Chondrocyte (in vitro differentiated cells): ENCODE measurements at regions not wholly inside any gene's neighbourhood (a gene's known extent, or its start where the extent isn't known, plus 50 kb on each side); places are given as distances from the start of the nearest gene placed in this dataset.
A peak's percentile ranks its signal among the peaks of the same experiment; 100 is the strongest.

ENCODE experiments used
- DNase-seq: peaks from one replicate; pipeline ENCODE4 v3.0.0; 2021; ENCODE audit warnings: mixed read lengths, low spot score
- H3K27ac Mint-ChIP-seq: one replicate; pipeline ENCODE4 v1.8.0; 2021; ENCODE audit warnings: mild to moderate bottlenecking, moderate library complexity, mixed read lengths; ENCODE audit not compliant: unreplicated experiment
- H3K27me3 Mint-ChIP-seq: 2 replicates; pipeline ENCODE4 v1.8.0; 2021; ENCODE audit warnings: low read depth, mixed read lengths
- H3K36me3 Mint-ChIP-seq: 2 replicates; pipeline ENCODE4 v1.8.0; 2021; ENCODE audit warnings: low read depth, mixed read lengths
- H3K4me1 Mint-ChIP-seq: 2 replicates; pipeline ENCODE4 v1.8.0; 2021; ENCODE audit warnings: low read depth, mild to moderate bottlenecking, mixed read lengths
- H3K4me3 Mint-ChIP-seq: one replicate; pipeline ENCODE4 v1.8.0; 2021; ENCODE audit warnings: mild to moderate bottlenecking, moderate library complexity, mixed read lengths; ENCODE audit not compliant: unreplicated experiment
- H3K9me3 Mint-ChIP-seq: 2 replicates; pipeline ENCODE4 v1.8.0; 2021; ENCODE audit warnings: low read depth, mixed read lengths
- TF ChIP-seq, protein P1 (sequence below): fragments of 200-600 bp; sonication (generic); IDR thresholded peaks from 2 replicates; pipeline ENCODE4 v1.5.0; 2021; ENCODE audit warnings: antibody characterized with exemption, mild to moderate bottlenecking, moderate library complexity

DNA sequence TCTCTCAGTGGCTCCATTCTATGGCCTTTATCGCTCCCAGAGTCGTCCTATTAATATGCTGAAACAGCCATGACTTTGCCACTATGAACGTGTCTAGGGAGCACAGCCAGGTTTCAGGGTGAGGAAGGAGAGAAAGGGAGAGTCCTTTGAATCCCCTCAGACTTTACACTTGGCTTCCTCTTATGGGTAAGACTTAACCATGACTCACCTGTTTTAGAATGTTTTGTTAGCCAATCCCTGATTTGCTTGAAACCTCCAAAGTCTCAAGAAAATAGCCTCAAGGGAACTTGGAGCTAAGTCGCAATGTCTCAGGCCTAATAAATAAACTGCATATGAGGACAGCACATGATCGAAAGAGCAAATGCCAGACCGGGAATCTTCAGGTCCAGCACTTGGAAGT, 131.2 kb upstream of the RCN1 start:
- H3K4me3 Mint-ChIP-seq = no peak overlapping the region
- peaks cover 6% of the 10 kb centered on the region for H3K4me1 Mint-ChIP-seq
- H3K27ac Mint-ChIP-seq = no peak overlapping the region
- peaks cover 9% of the 10 kb centered on the region for H3K27me3 Mint-ChIP-seq
- peaks cover 2% of the 10 kb centered on the region for H3K9me3 Mint-ChIP-seq
- TF ChIP-seq, protein P1, sequence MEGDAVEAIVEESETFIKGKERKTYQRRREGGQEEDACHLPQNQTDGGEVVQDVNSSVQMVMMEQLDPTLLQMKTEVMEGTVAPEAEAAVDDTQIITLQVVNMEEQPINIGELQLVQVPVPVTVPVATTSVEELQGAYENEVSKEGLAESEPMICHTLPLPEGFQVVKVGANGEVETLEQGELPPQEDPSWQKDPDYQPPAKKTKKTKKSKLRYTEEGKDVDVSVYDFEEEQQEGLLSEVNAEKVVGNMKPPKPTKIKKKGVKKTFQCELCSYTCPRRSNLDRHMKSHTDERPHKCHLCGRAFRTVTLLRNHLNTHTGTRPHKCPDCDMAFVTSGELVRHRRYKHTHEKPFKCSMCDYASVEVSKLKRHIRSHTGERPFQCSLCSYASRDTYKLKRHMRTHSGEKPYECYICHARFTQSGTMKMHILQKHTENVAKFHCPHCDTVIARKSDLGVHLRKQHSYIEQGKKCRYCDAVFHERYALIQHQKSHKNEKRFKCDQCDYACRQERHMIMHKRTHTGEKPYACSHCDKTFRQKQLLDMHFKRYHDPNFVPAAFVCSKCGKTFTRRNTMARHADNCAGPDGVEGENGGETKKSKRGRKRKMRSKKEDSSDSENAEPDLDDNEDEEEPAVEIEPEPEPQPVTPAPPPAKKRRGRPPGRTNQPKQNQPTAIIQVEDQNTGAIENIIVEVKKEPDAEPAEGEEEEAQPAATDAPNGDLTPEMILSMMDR = no peak
- DNase-seq = no peak
- H3K36me3 Mint-ChIP-seq = peaks cover 1% of the 10 kb centered on the region

DNA sequence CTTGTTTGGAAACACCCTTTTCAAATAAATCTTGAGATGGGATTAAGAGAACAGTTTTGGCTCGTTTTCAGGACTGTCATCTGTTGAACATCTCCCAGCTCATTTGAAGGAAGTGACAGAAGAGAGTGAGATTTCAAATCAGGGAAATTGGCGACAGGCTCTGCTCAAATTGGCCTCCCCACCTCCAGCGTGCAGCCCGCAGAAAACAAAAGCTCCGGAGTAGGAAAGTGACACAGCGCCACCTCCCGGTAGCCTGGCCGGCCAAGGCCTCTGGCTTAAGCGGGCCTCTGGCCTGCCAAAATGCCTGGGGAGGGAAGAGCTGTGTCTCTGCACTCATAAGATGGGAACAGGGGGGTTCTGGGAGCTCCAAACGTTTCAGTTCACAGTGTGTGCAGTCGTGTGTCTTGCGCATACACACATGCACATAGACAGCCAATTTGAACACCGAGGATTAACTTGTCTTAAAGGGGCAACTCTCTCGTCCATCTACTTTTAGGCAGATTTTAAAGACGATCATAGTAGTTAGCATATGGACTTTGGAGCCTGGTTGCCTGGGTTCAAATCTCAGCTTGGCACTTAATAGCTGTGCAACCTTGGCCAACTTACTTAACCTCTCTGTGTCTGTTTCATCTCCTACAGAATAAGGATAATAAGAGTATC, 132.7 kb upstream of the RCN1 start:
- Mint-ChIP-seq H3K36me3 (peaks cover 1% of the 10 kb centered on the region), H3K27ac (no peak overlapping the region), H3K4me1 (peaks cover 6% of the 10 kb centered on the region), H3K9me3 (peaks cover 2% of the 10 kb centered on the region), H3K27me3 (peaks cover 9% of the 10 kb centered on the region), H3K4me3 (no peak overlapping the region)
- TF ChIP-seq, protein P1 = peak; percentile 93
- DNase-seq = no peak

DNA sequence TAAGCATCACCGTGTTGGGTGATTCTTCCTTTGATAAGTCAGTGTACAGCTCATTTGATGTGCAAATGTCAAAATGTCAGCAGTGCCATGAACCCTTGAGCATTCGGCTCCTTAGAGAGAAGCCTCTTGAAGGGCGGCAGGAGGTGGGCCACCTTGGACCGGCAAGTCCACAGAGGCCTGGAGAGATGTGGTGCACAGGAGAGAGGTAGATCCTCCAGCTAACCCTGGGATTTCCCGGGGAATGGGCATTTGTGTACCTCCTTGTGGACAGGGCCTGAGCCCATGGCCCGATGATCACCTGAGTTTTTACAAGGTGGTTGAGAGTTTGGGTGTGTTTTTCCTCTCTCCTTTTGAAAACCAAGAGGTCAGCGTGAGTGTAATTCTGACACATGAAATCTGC, 133.2 kb upstream of the RCN1 start:
- no peak for DNase-seq
- H3K4me3 Mint-ChIP-seq = no peak overlapping the region
- H3K36me3 Mint-ChIP-seq = peaks cover 1% of the 10 kb centered on the region
- H3K27ac Mint-ChIP-seq = no peak overlapping the region
- H3K4me1 Mint-ChIP-seq = peaks cover 6% of the 10 kb centered on the region
- peaks cover 7% of the 10 kb centered on the region for H3K27me3 Mint-ChIP-seq
- peaks cover 2% of the 10 kb centered on the region for H3K9me3 Mint-ChIP-seq
- TF ChIP-seq, protein P1 = no peak

DNA sequence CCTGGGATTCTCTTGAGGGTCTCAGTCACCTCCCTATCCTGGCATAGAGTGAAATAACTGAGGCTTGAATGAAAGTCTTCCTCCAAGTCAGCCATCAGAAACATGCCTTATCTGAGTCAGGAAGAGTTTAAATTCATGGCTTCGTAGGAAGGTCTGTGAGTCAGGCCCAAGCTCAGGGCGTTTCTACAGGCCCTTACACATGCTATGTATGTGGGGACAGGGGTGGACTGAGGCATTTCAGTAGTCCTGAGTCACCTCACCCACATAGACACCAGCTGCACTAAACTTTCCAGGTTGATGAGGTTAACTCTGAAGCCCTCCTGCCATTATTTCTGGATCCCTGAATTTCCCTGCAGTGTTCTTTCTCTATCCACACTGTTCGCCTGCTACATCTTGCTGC, 134.6 kb upstream of the RCN1 start:
- Mint-ChIP-seq H3K4me3 (no peak overlapping the region), H3K27me3 (peaks cover 8% of the 10 kb centered on the region), H3K36me3 (peaks cover 1% of the 10 kb centered on the region), H3K27ac (no peak overlapping the region), H3K4me1 (peaks cover 6% of the 10 kb centered on the region), H3K9me3 (peaks cover 2% of the 10 kb centered on the region)
- TF ChIP-seq, protein P1 = no peak
- no peak for DNase-seq

DNA sequence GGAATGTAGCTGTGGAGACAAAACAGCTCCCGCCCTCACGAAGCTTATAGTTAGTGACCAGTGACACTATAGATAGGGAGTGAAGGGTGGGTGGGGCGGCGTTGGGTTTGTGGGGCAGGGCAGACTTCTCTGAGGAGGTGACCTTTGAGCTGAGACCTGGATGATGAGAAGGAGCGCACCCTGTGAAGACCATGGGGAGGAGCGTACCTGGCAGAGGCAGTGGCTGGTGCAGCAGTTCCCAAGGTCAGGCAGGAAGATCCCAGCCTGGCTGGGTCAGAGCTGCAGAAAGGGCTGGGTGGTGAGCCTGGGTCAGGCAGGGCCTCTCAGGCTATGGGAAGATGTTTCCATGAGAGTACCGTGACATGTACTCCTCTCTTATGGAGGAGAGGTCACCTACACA, 135.0 kb upstream of the RCN1 start:
- DNase-seq = no peak
- no peak overlapping the region for H3K27ac Mint-ChIP-seq
- H3K27me3 Mint-ChIP-seq = peaks cover 10% of the 10 kb centered on the region
- no peak overlapping the region for H3K4me3 Mint-ChIP-seq
- peaks cover 1% of the 10 kb centered on the region for H3K36me3 Mint-ChIP-seq
- H3K9me3 Mint-ChIP-seq = peaks cover 5% of the 10 kb centered on the region
- TF ChIP-seq, protein P1 = no peak
- peaks cover 6% of the 10 kb centered on the region for H3K4me1 Mint-ChIP-seq
